Keratinocyte (primary cell): ENCODE measurements at regions not wholly inside any gene's neighbourhood (a gene's known extent, or its start where the extent isn't known, plus 50 kb on each side); places are given as distances from the start of the nearest gene placed in this dataset.

Experiments
- CTCF ChIP-seq, 3 experiments: IDR thresholded peaks in 1 of 3; conservative IDR thresholded peaks in 1 of 3; optimal IDR thresholded peaks in 1 of 3; 2 replicates in 2 of 3; 3 replicates in 1 of 3; pipeline versions ENCODE3 to v1.5.1; 2011; ENCODE audit warnings: low read length in 3 of 3, mild to moderate bottlenecking in 3 of 3, moderate library complexity in 2 of 3, control low read depth in 1 of 3, inconsistent platforms in 1 of 3; ENCODE audit not compliant: insufficient read depth in 2 of 3; ENCODE audit errors: extremely low read depth in 1 of 3
- EZH2 ChIP-seq: IDR thresholded peaks from one replicate; pipeline ENCODE4 v1.6.1; 2012; ENCODE audit warnings: inconsistent platforms, mild to moderate bottlenecking, low read length, moderate library complexity

GRCh38 chr6:10149603-10150002 is 265.3 kb downstream of the TFAP2A start:
- no peak for TF ChIP-seq CTCF (optimal IDR thresholded peaks at IDR 0.05 in 1 of 3, IDR thresholded peaks at IDR 0.05 in 1 of 3, conservative IDR thresholded peaks at IDR 0.05 in 1 of 3; ENCODE audit: extremely low read depth in 1 of 3, insufficient read depth in 2 of 3, low read length in 3 of 3)
- no peak for TF ChIP-seq EZH2
